ENCODE measurements at regions not wholly inside any gene's neighbourhood (a gene's known extent, or its start where the extent isn't known, plus 50 kb on each side); places are given as distances from the start of the nearest gene placed in this dataset.

DNA sequence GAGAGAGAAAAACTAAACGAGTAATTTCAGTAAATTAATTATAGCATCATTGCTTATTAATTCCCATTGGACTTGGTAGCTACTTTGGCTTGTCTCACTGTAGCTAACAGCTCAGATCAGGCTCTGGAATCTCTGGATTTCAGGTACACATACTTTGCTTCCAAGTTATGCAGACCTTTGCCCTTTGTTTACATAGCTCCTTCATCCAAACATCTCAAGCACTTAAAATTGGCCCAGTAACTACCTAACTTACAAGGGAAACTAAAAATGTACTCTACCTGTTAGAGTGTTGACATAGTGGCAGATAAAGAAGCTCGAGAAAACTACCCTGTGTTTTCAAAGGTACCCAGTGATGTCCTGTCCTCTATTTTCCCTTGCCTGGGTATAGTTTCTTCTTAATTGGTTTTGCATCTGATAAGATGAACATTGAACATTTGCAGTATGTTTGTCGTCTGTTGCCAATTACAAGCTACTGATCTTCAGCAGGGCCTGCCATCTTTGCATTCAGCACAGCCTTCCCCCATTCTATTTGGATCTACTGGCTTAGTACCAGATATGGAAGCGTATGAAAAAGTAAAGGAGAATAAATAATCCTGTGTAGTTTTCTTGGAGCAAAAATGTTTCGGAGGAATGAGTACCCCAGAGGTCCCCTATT, 601.5 kb upstream of the FANCL start:
- H3K9ac ChIP-seq (ENCODE audit: low read length): no peak overlapping the region
- no peak overlapping the region for H3K4me2 ChIP-seq (ENCODE audit: low read depth, low read length)
- H3F3A ChIP-seq (ENCODE audit: insufficient read depth, low read length): no peaks in the 10 kb centered on the region
- H3K79me2 ChIP-seq (ENCODE audit: low read length): no peaks in the 10 kb centered on the region
- no peaks in the 10 kb centered on the region for H3K9me2 ChIP-seq (replicated peaks; ENCODE audit: insufficient read depth, low read length)
- no peak for TF ChIP-seq EZH2phosphoT487 (IDR thresholded peaks at IDR 0.05; ENCODE audit: low read length)
- H3K4me1 ChIP-seq (ENCODE audit: low read length): no peaks in the 10 kb centered on the region
- no peaks in the 10 kb centered on the region for H3K9me3 ChIP-seq (replicated peaks; ENCODE audit: insufficient read depth, low read length)
- H2AFZ ChIP-seq (ENCODE audit: low read length): no peak overlapping the region
- no peaks in the 10 kb centered on the region for H4K20me1 ChIP-seq (ENCODE audit: insufficient read depth, low read length)
- no peaks in the 10 kb centered on the region for H3K27me3 ChIP-seq (replicated peaks; ENCODE audit: insufficient read depth, low read length)
- H3K4me3 ChIP-seq (ENCODE audit: low read length): no peak overlapping the region
- no peaks in the 10 kb centered on the region for H3K36me3 ChIP-seq (replicated peaks; ENCODE audit: insufficient read depth, low read length)
- DNase-seq: no peak
- H3K27ac ChIP-seq (ENCODE audit: low read length): no peak overlapping the region

DNA sequence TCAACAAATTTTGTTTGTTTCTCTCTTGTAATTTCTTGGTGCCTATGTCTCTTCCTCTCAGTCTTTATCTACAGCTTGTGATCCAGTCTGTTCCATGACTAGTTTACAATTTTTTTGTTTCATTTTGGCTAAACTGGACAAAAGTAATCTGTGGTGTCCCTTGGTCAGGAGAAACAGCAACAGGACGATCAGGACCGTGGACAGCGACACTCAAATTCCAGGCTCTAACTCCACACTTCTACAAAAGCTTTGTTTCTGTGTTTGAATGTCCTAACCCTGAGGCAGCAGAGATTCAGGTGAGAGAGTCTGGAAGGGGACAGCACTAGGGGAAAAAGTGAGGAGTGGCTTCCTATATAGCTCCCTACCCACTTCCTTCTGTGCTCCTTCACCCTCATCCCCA, 593.3 kb upstream of the FANCL start:
- H4K20me1 ChIP-seq (ENCODE audit: insufficient read depth, low read length): no peaks in the 10 kb centered on the region
- H3K4me3 ChIP-seq (ENCODE audit: low read length): no peak overlapping the region
- no peak overlapping the region for H3K9ac ChIP-seq (ENCODE audit: low read length)
- H3K36me3 ChIP-seq (replicated peaks; ENCODE audit: insufficient read depth, low read length): no peaks in the 10 kb centered on the region
- no peak overlapping the region for H2AFZ ChIP-seq (ENCODE audit: low read length)
- no peak overlapping the region for H3K4me2 ChIP-seq (ENCODE audit: low read depth, low read length)
- H3K9me2 ChIP-seq (replicated peaks; ENCODE audit: insufficient read depth, low read length): no peaks in the 10 kb centered on the region
- no peaks in the 10 kb centered on the region for H3K4me1 ChIP-seq (ENCODE audit: low read length)
- no peaks in the 10 kb centered on the region for H3K9me3 ChIP-seq (replicated peaks; ENCODE audit: insufficient read depth, low read length)
- no peaks in the 10 kb centered on the region for H3F3A ChIP-seq (ENCODE audit: insufficient read depth, low read length)
- H3K27me3 ChIP-seq (replicated peaks; ENCODE audit: insufficient read depth, low read length): no peaks in the 10 kb centered on the region
- DNase-seq: peak; percentile 27
- no peaks in the 10 kb centered on the region for H3K79me2 ChIP-seq (ENCODE audit: low read length)
- no peak overlapping the region for H3K27ac ChIP-seq (ENCODE audit: low read length)
- TF ChIP-seq EZH2phosphoT487 (IDR thresholded peaks at IDR 0.05; ENCODE audit: low read length) (no peak), EZH2 (optimal IDR thresholded peaks at IDR 0.05; ENCODE audit: low read depth, low read length) (no peak)
- TF ChIP-seq, protein P1, sequence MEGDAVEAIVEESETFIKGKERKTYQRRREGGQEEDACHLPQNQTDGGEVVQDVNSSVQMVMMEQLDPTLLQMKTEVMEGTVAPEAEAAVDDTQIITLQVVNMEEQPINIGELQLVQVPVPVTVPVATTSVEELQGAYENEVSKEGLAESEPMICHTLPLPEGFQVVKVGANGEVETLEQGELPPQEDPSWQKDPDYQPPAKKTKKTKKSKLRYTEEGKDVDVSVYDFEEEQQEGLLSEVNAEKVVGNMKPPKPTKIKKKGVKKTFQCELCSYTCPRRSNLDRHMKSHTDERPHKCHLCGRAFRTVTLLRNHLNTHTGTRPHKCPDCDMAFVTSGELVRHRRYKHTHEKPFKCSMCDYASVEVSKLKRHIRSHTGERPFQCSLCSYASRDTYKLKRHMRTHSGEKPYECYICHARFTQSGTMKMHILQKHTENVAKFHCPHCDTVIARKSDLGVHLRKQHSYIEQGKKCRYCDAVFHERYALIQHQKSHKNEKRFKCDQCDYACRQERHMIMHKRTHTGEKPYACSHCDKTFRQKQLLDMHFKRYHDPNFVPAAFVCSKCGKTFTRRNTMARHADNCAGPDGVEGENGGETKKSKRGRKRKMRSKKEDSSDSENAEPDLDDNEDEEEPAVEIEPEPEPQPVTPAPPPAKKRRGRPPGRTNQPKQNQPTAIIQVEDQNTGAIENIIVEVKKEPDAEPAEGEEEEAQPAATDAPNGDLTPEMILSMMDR (IDR thresholded peaks at IDR 0.05; ENCODE audit: low read length): no peak

DNA sequence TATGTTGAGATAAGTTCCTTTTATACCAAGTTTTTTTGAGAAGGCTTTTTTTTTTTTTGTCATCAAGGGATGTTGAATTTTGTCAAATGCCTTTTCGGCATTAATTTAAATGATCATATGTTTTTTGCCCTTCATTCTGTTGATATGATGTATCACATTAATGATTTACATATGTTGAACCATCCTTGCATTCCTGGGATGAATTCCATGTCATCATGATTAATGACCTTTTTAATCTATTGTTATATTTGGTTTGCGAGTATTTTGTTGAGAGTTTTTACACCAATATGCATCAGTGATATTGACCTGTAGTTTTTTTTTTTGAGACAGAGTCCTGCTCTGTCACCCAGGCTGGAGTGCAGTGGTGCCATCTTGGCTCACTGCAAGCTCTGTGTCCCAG, 585.7 kb upstream of the FANCL start:
- H3K9me3 ChIP-seq (replicated peaks; ENCODE audit: insufficient read depth, low read length): no peaks in the 10 kb centered on the region

More for the DNA sequence above, 585.7 kb upstream of the FANCL start:
- no peak overlapping the region for H2AFZ ChIP-seq (ENCODE audit: low read length)
- H3K9ac ChIP-seq (ENCODE audit: low read length): no peak overlapping the region
- no peaks in the 10 kb centered on the region for H3F3A ChIP-seq (ENCODE audit: insufficient read depth, low read length)
- TF ChIP-seq EZH2phosphoT487 (IDR thresholded peaks at IDR 0.05; ENCODE audit: low read length): no peak
- TF ChIP-seq, protein P1 (IDR thresholded peaks at IDR 0.05; ENCODE audit: low read length): no peak
- TF ChIP-seq EZH2 (optimal IDR thresholded peaks at IDR 0.05; ENCODE audit: low read depth, low read length): no peak
- no peak overlapping the region for H3K4me2 ChIP-seq (ENCODE audit: low read depth, low read length)
- no peaks in the 10 kb centered on the region for H3K36me3 ChIP-seq (replicated peaks; ENCODE audit: insufficient read depth, low read length)
- H3K27ac ChIP-seq (ENCODE audit: low read length): no peak overlapping the region
- H4K20me1 ChIP-seq (ENCODE audit: insufficient read depth, low read length): no peaks in the 10 kb centered on the region
- no peaks in the 10 kb centered on the region for H3K79me2 ChIP-seq (ENCODE audit: low read length)
- H3K27me3 ChIP-seq (replicated peaks; ENCODE audit: insufficient read depth, low read length): no peaks in the 10 kb centered on the region
- H3K4me3 ChIP-seq (ENCODE audit: low read length): no peak overlapping the region
- DNase-seq: no peak
- no peaks in the 10 kb centered on the region for H3K9me2 ChIP-seq (replicated peaks; ENCODE audit: insufficient read depth, low read length)
- no peaks in the 10 kb centered on the region for H3K4me1 ChIP-seq (ENCODE audit: low read length)

Data from MM.1S (cell line).